GM13977 (cell line): ENCODE measurements at regions not wholly inside any gene's neighbourhood (a gene's known extent, or its start where the extent isn't known, plus 50 kb on each side); places are given as distances from the start of the nearest gene placed in this dataset.

Experiments used
- DNase-seq: peaks from one replicate; pipeline ENCODE4 v3.0.0; 2012; ENCODE audit warnings: low spot score
- CTCF ChIP-seq: IDR thresholded peaks from 2 replicates; pipeline ENCODE4 v1.5.1; 2012; ENCODE audit warnings: mild to moderate bottlenecking, control low read depth; ENCODE audit not compliant: insufficient read depth; ENCODE audit errors: extremely low read depth, missing control alignments
- in situ Hi-C: fragments of 300-500 bp; cut with MboI; formaldehyde crosslinking; loops from one replicate; pipeline ENCODE4 v1.12.0; 2022; ENCODE audit warnings: low sequenced_read_pairs, low pct_unique_long_range_greater_than_20kb, mixed read lengths, inconsistent platforms; ENCODE audit not compliant: unreplicated experiment

DNA sequence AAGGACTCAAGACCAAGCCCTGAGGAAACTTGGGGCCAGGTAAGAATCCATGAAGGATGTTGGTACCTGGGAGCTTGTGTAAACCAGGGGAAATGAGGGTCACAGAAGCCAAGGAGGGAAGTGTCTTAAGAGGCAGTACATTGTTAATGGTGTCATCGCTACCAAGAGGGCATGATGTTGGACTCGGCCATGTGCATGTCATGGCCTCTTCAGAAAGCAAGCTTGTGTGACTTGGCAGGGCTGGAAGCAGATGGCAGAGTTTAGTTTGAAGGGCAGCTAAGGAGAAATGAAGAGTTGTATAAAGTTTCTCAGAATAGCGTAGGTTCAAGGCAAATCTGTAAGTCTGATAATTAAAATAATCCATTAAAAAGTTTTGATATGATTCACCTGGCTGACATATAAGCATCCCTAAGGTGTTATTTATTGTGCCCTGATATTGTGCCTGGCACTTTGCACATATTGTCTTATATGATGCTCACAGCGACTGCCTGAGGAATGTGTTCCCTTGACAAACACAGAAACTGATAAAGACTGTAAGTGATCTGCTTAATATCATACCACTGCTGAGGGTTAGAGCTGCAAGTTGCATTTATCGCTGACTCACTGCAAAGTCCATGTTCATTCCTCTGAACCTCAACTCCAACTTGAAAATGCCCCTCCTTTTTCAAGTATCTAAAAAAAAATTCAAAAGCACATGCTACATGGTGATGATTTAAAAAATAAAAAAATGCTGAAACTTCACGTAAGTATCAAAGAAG lies 81.3 kb upstream of the PTPN3 start:
- TF ChIP-seq CTCF = no peak
- in situ Hi-C loops = loop anchor here (25.0 kb wide), 1 partner anchor 233 kb away; no protein-coding TSS in a partner anchor
- no peak for DNase-seq

GRCh38 chr9:109582386-109582785 lies 84.3 kb upstream of the PTPN3 start:
- in situ Hi-C loops = loop anchor here (25.0 kb wide), 1 partner anchor 230 kb away; no protein-coding TSS in a partner anchor
- DNase-seq = no peak
- no peak for TF ChIP-seq CTCF

GRCh38 chr9:109584205-109584604 lies 86.1 kb upstream of the PTPN3 start:
- in situ Hi-C loops = loop anchor here (25.0 kb wide), 1 partner anchor 228 kb away; no protein-coding TSS in a partner anchor
- DNase-seq = no peak

DNA sequence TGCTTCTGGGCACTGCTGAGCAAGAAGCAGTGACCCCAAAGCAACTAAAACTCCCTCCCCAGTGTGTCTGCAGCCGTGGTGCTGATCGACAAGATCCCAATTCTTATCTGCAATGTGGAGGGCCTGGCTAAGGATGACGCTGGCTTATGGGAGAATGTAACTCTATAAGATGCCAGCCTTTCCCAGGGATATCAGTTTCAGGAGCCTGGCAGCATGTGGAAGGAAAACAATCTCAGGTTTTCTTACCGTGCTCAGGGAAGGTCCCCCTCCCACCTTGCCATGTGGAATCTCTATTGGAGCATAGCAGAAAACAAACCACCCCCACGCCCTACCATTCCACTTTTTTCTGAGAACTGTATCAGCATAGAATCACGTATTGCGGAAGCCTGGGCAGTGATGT lies 87.7 kb upstream of the PTPN3 start:
- TF ChIP-seq CTCF = no peak
- in situ Hi-C loops = loop anchor here (25.0 kb wide), 1 partner anchor 227 kb away; no protein-coding TSS in a partner anchor
- no peak for DNase-seq

More at GRCh38 chr9:109584205-109584604, 86.1 kb upstream of the PTPN3 start:
- TF ChIP-seq CTCF = no peak

DNA sequence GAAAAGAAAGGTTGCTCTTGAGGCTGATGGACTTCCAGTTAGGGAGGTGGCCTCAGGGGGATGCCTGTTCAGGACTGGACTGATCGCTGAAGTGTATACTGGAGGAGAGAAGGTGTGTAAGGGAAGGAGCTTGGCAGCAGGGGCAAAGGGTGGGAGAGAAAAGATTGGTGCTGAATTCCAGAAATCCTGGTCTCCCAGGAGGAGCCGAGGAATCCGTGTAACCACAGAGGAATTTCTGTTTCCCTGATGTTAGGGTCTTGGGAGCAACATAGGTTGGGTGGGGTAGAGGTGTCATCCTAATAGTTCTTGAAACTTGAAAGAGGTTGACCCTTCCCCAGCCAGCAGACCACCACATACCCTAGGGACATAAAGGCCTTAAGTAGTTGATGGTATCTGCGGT lies 88.9 kb upstream of the PTPN3 start:
- no peak for DNase-seq
- in situ Hi-C loops = loop anchor here (25.0 kb wide), 1 partner anchor 225 kb away; no protein-coding TSS in a partner anchor
- TF ChIP-seq CTCF = no peak

- in situ Hi-C loops = loop anchor here (25.0 kb wide), 1 partner anchor 224 kb away; no protein-coding TSS in a partner anchor
- no peak for DNase-seq
- TF ChIP-seq CTCF = no peak
These were observed 90.3 kb upstream of the PTPN3 start for GRCh38 chr9:109588415-109588814.
